ENCODE measurements at regions not wholly inside any gene's neighbourhood (a gene's known extent, or its start where the extent isn't known, plus 50 kb on each side); places are given as distances from the start of the nearest gene placed in this dataset.

DNA sequence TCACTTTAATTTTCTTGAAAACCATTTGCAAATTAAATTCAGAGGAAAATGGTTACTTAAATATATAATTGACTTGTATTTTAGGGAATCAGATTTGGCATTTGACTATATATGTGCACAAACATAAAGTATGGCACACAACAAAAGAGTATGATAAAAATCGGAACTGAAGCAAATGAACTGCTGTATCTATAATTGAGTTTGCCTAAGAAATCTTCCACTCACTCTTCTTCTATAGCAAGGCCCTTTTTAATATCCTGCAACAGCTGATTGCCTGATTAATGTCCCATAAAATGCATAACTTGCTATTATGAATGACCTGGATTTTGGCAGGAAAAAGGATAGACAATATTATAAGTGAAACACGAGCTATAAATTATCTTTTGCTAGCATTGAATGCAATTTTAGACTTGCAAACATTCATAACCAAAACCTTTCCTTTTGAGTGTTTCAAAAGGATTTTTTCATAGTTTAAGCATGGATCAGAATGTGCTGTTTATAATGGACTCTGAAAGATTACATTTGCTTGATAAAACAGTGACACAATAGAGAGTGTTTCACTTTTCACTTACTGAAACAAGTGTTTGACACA lies 2204.3 kb downstream of the MRPL39 start:
- in situ Hi-C loops (cut with MboI): no loop called here
- DNase-seq: no peak
- no peaks in the 10 kb centered on the region for H3K36me3 ChIP-seq (ENCODE audit: low read depth)
- no peaks in the 10 kb centered on the region for H3K4me1 ChIP-seq (ENCODE audit: insufficient read depth)
- no peak overlapping the region for H3K4me3 ChIP-seq
- H3K9ac ChIP-seq: no peak overlapping the region
- no peak overlapping the region for H3K27ac ChIP-seq
- no peaks in the 10 kb centered on the region for H4K20me1 ChIP-seq (ENCODE audit: insufficient read depth)
- no peaks in the 10 kb centered on the region for H3F3A ChIP-seq (ENCODE audit: insufficient read depth)
- no peak overlapping the region for H2AFZ ChIP-seq
- H3K27me3 ChIP-seq (replicated peaks; ENCODE audit: insufficient read depth): no peaks in the 10 kb centered on the region
- WGBS, 2 experiments (ENCODE audit: low coverage in 1 of 2, low lambda C conversion rate in 2 of 2, missing lambda C conversion rate in 2 of 2): 8 to 12% methylated on average over 2 of the region's 2 CpGs
- no peaks in the 10 kb centered on the region for H3K9me2 ChIP-seq (ENCODE audit: insufficient read depth)
- TF ChIP-seq EZH2 (IDR thresholded peaks at IDR 0.05; ENCODE audit: insufficient read depth, poor library complexity, severe bottlenecking) (no peak), EZH2phosphoT487 (IDR thresholded peaks at IDR 0.05; ENCODE audit: insufficient read depth, low read depth) (no peak)
- H3K9me3 ChIP-seq (ENCODE audit: low read depth): no peaks in the 10 kb centered on the region
- H3K4me2 ChIP-seq (ENCODE audit: unreplicated experiment): no peak overlapping the region
- no peaks in the 10 kb centered on the region for H3K79me2 ChIP-seq (ENCODE audit: insufficient read depth)

DNA sequence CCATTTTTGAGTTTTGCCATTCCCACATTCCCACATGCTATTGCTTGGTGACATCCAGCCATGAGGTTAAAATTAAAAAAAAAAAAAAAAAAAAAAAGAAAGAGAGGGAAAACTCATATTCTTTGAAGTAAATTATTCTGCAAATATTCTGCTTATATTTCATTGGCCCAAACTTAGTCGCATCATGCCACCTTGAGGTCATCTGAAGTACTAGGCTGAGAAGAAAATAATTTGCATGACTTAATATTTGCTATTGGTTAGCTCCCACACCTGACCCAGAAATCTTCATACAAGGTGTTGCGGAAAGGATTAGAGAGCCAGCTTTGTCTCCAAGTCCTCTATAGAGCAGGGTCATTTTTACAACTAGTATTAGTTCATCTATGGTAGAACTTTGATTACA lies 2206.0 kb downstream of the MRPL39 start:
- H3K27me3 ChIP-seq (replicated peaks; ENCODE audit: insufficient read depth): no peaks in the 10 kb centered on the region
- no peaks in the 10 kb centered on the region for H3K79me2 ChIP-seq (ENCODE audit: insufficient read depth)
- H3K27ac ChIP-seq: no peak overlapping the region
- no peaks in the 10 kb centered on the region for H3K9me3 ChIP-seq (ENCODE audit: low read depth)
- H4K20me1 ChIP-seq (ENCODE audit: insufficient read depth): no peaks in the 10 kb centered on the region
- H2AFZ ChIP-seq: no peak overlapping the region
- no peaks in the 10 kb centered on the region for H3F3A ChIP-seq (ENCODE audit: insufficient read depth)
- H3K9ac ChIP-seq: no peak overlapping the region
- no peak for DNase-seq
- TF ChIP-seq EZH2 (IDR thresholded peaks at IDR 0.05; ENCODE audit: insufficient read depth, poor library complexity, severe bottlenecking) (no peak), EZH2phosphoT487 (IDR thresholded peaks at IDR 0.05; ENCODE audit: insufficient read depth, low read depth) (no peak)
- in situ Hi-C loops (cut with MboI): no loop called here
- H3K36me3 ChIP-seq (ENCODE audit: low read depth): no peaks in the 10 kb centered on the region
- no peak overlapping the region for H3K4me2 ChIP-seq (ENCODE audit: unreplicated experiment)
- no peak overlapping the region for H3K4me3 ChIP-seq
- no peaks in the 10 kb centered on the region for H3K9me2 ChIP-seq (ENCODE audit: insufficient read depth)
- H3K4me1 ChIP-seq (ENCODE audit: insufficient read depth): no peaks in the 10 kb centered on the region
- 80 to 81% methylated on average over 2 of the region's 2 CpGs for WGBS, 2 experiments (ENCODE audit: low coverage in 1 of 2, low lambda C conversion rate in 2 of 2, missing lambda C conversion rate in 2 of 2)

DNA sequence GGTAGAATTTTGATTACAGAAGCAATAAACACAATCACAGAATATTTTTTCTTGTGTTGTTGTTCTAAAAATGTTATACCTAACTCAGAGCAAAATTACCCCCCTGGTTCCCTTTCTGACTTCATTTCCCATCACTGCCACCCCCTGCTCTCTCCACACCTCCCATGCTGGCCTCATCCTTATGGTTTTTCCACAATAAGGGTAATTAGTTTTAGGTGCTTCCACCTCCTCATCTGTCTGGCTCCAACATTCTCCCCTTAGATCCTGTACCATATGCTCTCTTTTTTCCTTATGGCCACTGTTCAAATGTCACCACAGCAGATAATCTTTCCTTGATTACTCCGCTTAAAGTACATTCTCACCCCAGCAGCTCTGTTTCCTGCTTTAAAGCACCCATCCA lies 2208.6 kb downstream of the MRPL39 start:
- WGBS, 2 experiments (ENCODE audit: low coverage in 1 of 2, low lambda C conversion rate in 2 of 2, missing lambda C conversion rate in 2 of 2): 21 to 26% methylated on average over 1 of the region's 1 CpG
- TF ChIP-seq EZH2 (IDR thresholded peaks at IDR 0.05; ENCODE audit: insufficient read depth, poor library complexity, severe bottlenecking): no peak
- TF ChIP-seq EZH2phosphoT487 (IDR thresholded peaks at IDR 0.05; ENCODE audit: insufficient read depth, low read depth): no peak
- DNase-seq: no peak
- Histone ChIP-seq H3K4me1 (ENCODE audit: insufficient read depth) (no peaks in the 10 kb centered on the region), H2AFZ (no peak overlapping the region), H3K79me2 (ENCODE audit: insufficient read depth) (no peaks in the 10 kb centered on the region), H3K4me2 (ENCODE audit: unreplicated experiment) (no peak overlapping the region), H3F3A (ENCODE audit: insufficient read depth) (no peaks in the 10 kb centered on the region), H3K36me3 (ENCODE audit: low read depth) (no peaks in the 10 kb centered on the region), H3K27me3 (replicated peaks; ENCODE audit: insufficient read depth) (no peaks in the 10 kb centered on the region), H3K9ac (no peak overlapping the region), H4K20me1 (ENCODE audit: insufficient read depth) (no peaks in the 10 kb centered on the region), H3K9me3 (ENCODE audit: low read depth) (no peaks in the 10 kb centered on the region), H3K4me3 (no peak overlapping the region), H3K9me2 (ENCODE audit: insufficient read depth) (no peaks in the 10 kb centered on the region), H3K27ac (no peak overlapping the region)
- in situ Hi-C loops (cut with MboI): no loop called here

DNA sequence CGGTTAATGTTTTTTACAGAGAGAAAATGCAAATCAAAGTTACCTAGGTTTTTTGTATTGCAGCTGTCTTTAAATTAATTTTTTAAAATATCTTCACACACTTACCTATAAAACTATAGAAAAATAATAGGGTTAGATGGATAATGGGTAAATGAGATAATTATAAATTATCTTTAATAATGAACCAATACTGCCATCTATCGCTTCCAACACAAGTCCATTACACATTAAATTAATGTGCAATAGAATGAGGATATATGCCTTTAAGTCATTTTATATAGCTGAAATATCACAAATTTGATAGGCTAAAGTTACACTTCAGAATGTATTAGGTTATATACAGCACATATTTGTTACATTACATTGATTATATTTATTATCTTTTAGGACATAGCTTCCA lies 2212.8 kb downstream of the MRPL39 start:
- H3F3A ChIP-seq (ENCODE audit: insufficient read depth): no peaks in the 10 kb centered on the region
- H3K4me1 ChIP-seq (ENCODE audit: insufficient read depth): no peaks in the 10 kb centered on the region
- no peaks in the 10 kb centered on the region for H3K9me3 ChIP-seq (ENCODE audit: low read depth)
- no peaks in the 10 kb centered on the region for H3K27me3 ChIP-seq (replicated peaks; ENCODE audit: insufficient read depth)
- H4K20me1 ChIP-seq (ENCODE audit: insufficient read depth): no peaks in the 10 kb centered on the region
- in situ Hi-C loops (cut with MboI): no loop called here
- 16 to 20% methylated on average over 2 of the region's 2 CpGs for WGBS, 2 experiments (ENCODE audit: low coverage in 1 of 2, low lambda C conversion rate in 2 of 2, missing lambda C conversion rate in 2 of 2)
- H3K27ac ChIP-seq: no peak overlapping the region
- H3K9ac ChIP-seq: no peak overlapping the region
- no peak overlapping the region for H2AFZ ChIP-seq
- H3K79me2 ChIP-seq (ENCODE audit: insufficient read depth): no peaks in the 10 kb centered on the region
- no peak for DNase-seq
- no peak for TF ChIP-seq EZH2phosphoT487 (IDR thresholded peaks at IDR 0.05; ENCODE audit: insufficient read depth, low read depth)
- no peaks in the 10 kb centered on the region for H3K9me2 ChIP-seq (ENCODE audit: insufficient read depth)
- no peak overlapping the region for H3K4me2 ChIP-seq (ENCODE audit: unreplicated experiment)
- H3K4me3 ChIP-seq: no peak overlapping the region
- H3K36me3 ChIP-seq (ENCODE audit: low read depth): no peaks in the 10 kb centered on the region

DNA sequence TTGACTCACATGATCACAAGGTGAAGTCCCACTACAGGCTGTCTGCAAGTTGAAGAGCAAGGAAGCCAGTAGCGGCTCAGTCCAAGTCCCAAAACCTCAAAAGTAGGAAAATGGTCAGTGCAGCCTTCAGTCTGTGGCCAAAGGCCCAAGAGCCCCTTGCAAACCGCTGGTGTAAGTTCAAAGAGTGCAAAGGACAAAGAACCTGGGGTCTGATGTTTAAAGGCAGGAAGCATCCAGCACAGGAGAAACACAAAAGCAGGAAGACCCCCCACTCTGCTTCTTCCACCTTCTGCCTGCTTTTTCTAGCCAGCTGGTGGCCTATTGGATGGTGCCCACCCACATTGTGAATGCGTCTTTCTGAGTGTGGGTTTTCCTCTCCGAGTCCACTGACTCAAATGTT lies 2222.6 kb downstream of the MRPL39 start:
- no peaks in the 10 kb centered on the region for H3K79me2 ChIP-seq (ENCODE audit: insufficient read depth)
- no peaks in the 10 kb centered on the region for H3K36me3 ChIP-seq (ENCODE audit: low read depth)
- no peak for DNase-seq
- peaks cover 4% of the 10 kb centered on the region for H3K9me3 ChIP-seq (ENCODE audit: low read depth)
- WGBS, 2 experiments (ENCODE audit: low coverage in 1 of 2, low lambda C conversion rate in 2 of 2, missing lambda C conversion rate in 2 of 2): 3 to 18% methylated on average over 4 of the region's 4 CpGs
- TF ChIP-seq EZH2 (IDR thresholded peaks at IDR 0.05; ENCODE audit: insufficient read depth, poor library complexity, severe bottlenecking) (no peak), EZH2phosphoT487 (IDR thresholded peaks at IDR 0.05; ENCODE audit: insufficient read depth, low read depth) (no peak)
- no peaks in the 10 kb centered on the region for H4K20me1 ChIP-seq (ENCODE audit: insufficient read depth)
- H3K4me1 ChIP-seq (ENCODE audit: insufficient read depth): no peaks in the 10 kb centered on the region
- H3K27me3 ChIP-seq (replicated peaks; ENCODE audit: insufficient read depth): no peaks in the 10 kb centered on the region
- H3F3A ChIP-seq (ENCODE audit: insufficient read depth): no peaks in the 10 kb centered on the region
- in situ Hi-C loops (cut with MboI): no loop called here
- H3K9me2 ChIP-seq (ENCODE audit: insufficient read depth): no peaks in the 10 kb centered on the region; the same call in 1 of the 2 replicates
- H2AFZ ChIP-seq: no peak overlapping the region
- no peak overlapping the region for H3K4me3 ChIP-seq
- no peak overlapping the region for H3K4me2 ChIP-seq (ENCODE audit: unreplicated experiment)
- H3K27ac ChIP-seq: no peak overlapping the region
- H3K9ac ChIP-seq: no peak overlapping the region

All from GM23248 (cell line).